GM21717 (cell line): ENCODE measurements at regions not wholly inside any gene's neighbourhood (a gene's known extent, or its start where the extent isn't known, plus 50 kb on each side); places are given as distances from the start of the nearest gene placed in this dataset.

Experiments
- ATAC-seq: cut with Tn5 transposase; IDR thresholded peaks from one replicate; pipeline ENCODE4 v1.9.1; 2021; ENCODE audit warnings: mild to moderate bottlenecking, moderate library complexity; ENCODE audit not compliant: unreplicated experiment

- ATAC-seq, result no peak
Observed at GRCh38 chr4:96166806-96167205, 326.9 kb downstream of the PDHA2 start.

- no peak for ATAC-seq
Observed at GRCh38 chr4:96170198-96170597, 330.3 kb downstream of the PDHA2 start.

- ATAC-seq, result no peak
Observed at GRCh38 chr4:96173756-96174155, 333.9 kb downstream of the PDHA2 start.

- ATAC-seq, result no peak
Observed at GRCh38 chr4:96175871-96176270, 336.0 kb downstream of the PDHA2 start.

- ATAC-seq, result no peak
Observed at GRCh38 chr4:96183611-96184010, 343.7 kb downstream of the PDHA2 start.

GRCh38 chr4:96186593-96186992, 346.7 kb downstream of the PDHA2 start:
- ATAC-seq, result no peak

GRCh38 chr4:96189761-96190160, 349.9 kb downstream of the PDHA2 start:
- no peak for ATAC-seq

GRCh38 chr4:96193061-96193460, 353.2 kb downstream of the PDHA2 start:
- no peak for ATAC-seq

- ATAC-seq, result no peak
Observed at GRCh38 chr4:96194993-96195392, 355.1 kb downstream of the PDHA2 start.

GRCh38 chr4:96205143-96205936, 365.4 kb downstream of the PDHA2 start:
- ATAC-seq, result no peak

- no peak for ATAC-seq
Observed at GRCh38 chr4:96227515-96227914, 387.6 kb downstream of the PDHA2 start.

GRCh38 chr4:96228463-96228862, 388.6 kb downstream of the PDHA2 start:
- ATAC-seq, result no peak

- no peak for ATAC-seq
Observed at GRCh38 chr4:96240041-96240440, 400.1 kb downstream of the PDHA2 start.

- ATAC-seq, result no peak
Observed at GRCh38 chr4:96241819-96242218, 401.9 kb downstream of the PDHA2 start.

- no peak for ATAC-seq
Observed at GRCh38 chr4:96247096-96247495, 407.2 kb downstream of the PDHA2 start.

- no peak for ATAC-seq
Observed at GRCh38 chr4:96248225-96248624, 408.3 kb downstream of the PDHA2 start.

GRCh38 chr4:96260064-96260682, 420.3 kb downstream of the PDHA2 start:
- ATAC-seq, result peak; percentile 58

- ATAC-seq, result no peak
Observed at GRCh38 chr4:96262057-96262456, 422.2 kb downstream of the PDHA2 start.

GRCh38 chr4:96263291-96263690, 423.4 kb downstream of the PDHA2 start:
- ATAC-seq, result no peak

- no peak for ATAC-seq
Observed at GRCh38 chr4:96264941-96265463, 425.1 kb downstream of the PDHA2 start.

GRCh38 chr4:96293806-96294205, 453.9 kb downstream of the PDHA2 start:
- no peak for ATAC-seq

- ATAC-seq, result no peak
Observed at GRCh38 chr4:96295143-96295741, 455.3 kb downstream of the PDHA2 start.
